HEK293T (cell line): ENCODE measurements at regions not wholly inside any gene's neighbourhood (a gene's known extent, or its start where the extent isn't known, plus 50 kb on each side); places are given as distances from the start of the nearest gene placed in this dataset.

Experiments used
- CTCF ChIA-PET: fragments of 350-600 bp; formaldehyde crosslinking; extraction: SDS; loops from one replicate; lab custom pipeline; 2021; ENCODE audit warnings: antibody characterized with exemption, inconsistent platforms; lab: Yijun Ruan, JAX
- POLR2A ChIA-PET: fragments of 350-600 bp; formaldehyde crosslinking; extraction: SDS; loops from one replicate; lab custom pipeline; 2020; ENCODE audit warnings: antibody characterized with exemption, inconsistent platforms; lab: Yijun Ruan, JAX
- DNase-seq: peaks from one replicate; pipeline ENCODE4 v3.0.0; 2012; ENCODE audit warnings: mixed read lengths; ENCODE audit errors: extremely low spot score
- ARNT ChIP-seq: fragments of 450-650 bp; IDR thresholded peaks from 2 replicates; pipeline ENCODE4 v1.6.1; 2017; ENCODE audit warnings: mild to moderate bottlenecking
- BHLHE40 ChIP-seq: fragments of 450-650 bp; IDR thresholded peaks from 2 replicates; pipeline ENCODE4 v1.6.1; 2016; ENCODE audit warnings: mild to moderate bottlenecking, moderate library complexity, borderline replicate concordance
- CTBP1 ChIP-seq: fragments of 450-650 bp; IDR thresholded peaks from 2 replicates; pipeline ENCODE4 v1.6.1; 2016; ENCODE audit warnings: borderline replicate concordance
- ELF4 ChIP-seq: fragments of 450-650 bp; IDR thresholded peaks from 2 replicates; pipeline ENCODE4 v1.6.1; 2017; ENCODE audit warnings: antibody characterized with exemption
- FOXA1 ChIP-seq: fragments of 450-650 bp; IDR thresholded peaks from 2 replicates; pipeline ENCODE4 v1.6.1; 2016; ENCODE audit warnings: mild to moderate bottlenecking
- FOXK2 ChIP-seq: fragments of 450-650 bp; IDR thresholded peaks from 2 replicates; pipeline ENCODE4 v1.6.1; 2016; ENCODE audit warnings: mild to moderate bottlenecking
- FOXM1 ChIP-seq: fragments of 450-650 bp; IDR thresholded peaks from 2 replicates; pipeline ENCODE4 v1.6.1; 2017; ENCODE audit warnings: mild to moderate bottlenecking, borderline replicate concordance
- HDGF ChIP-seq: fragments of 450-650 bp; IDR thresholded peaks from 2 replicates; pipeline ENCODE4 v1.6.1; 2017; ENCODE audit warnings: antibody characterized with exemption, borderline replicate concordance
- L3MBTL2 ChIP-seq: fragments of 450-650 bp; conservative IDR thresholded peaks from 2 replicates; pipeline ENCODE4 v1.6.1; 2016; ENCODE audit warnings: mild to moderate bottlenecking
- LEF1 ChIP-seq: fragments of 450-650 bp; IDR thresholded peaks from 2 replicates; pipeline ENCODE4 v1.6.1; 2017; ENCODE audit warnings: mild to moderate bottlenecking, borderline replicate concordance
- NFRKB ChIP-seq: fragments of 450-650 bp; IDR thresholded peaks from 2 replicates; pipeline ENCODE4 v1.6.1; 2016; ENCODE audit warnings: mild to moderate bottlenecking, moderate library complexity
- PKNOX1 ChIP-seq: fragments of 450-650 bp; IDR thresholded peaks from 2 replicates; pipeline ENCODE4 v1.6.1; 2016
- SP1 ChIP-seq: fragments of 450-650 bp; IDR thresholded peaks from 2 replicates; pipeline ENCODE4 v1.6.1; 2017
- SUZ12 ChIP-seq: fragments of 450-650 bp; IDR thresholded peaks from 2 replicates; pipeline ENCODE4 v1.6.1; 2016; ENCODE audit warnings: mild to moderate bottlenecking
- TARDBP ChIP-seq: fragments of 450-650 bp; IDR thresholded peaks from 2 replicates; pipeline ENCODE4 v1.6.1; 2016
- ZNF384 ChIP-seq: fragments of 450-650 bp; IDR thresholded peaks from 2 replicates; pipeline ENCODE4 v1.6.1; 2016

- no peak for TF ChIP-seq ARNT
- TF ChIP-seq LEF1 = no peak
- no peak for TF ChIP-seq ZNF384
- TF ChIP-seq PKNOX1 = no peak
- TF ChIP-seq SUZ12 = no peak
- no peak for TF ChIP-seq CTBP1
- no peak for TF ChIP-seq FOXK2
- DNase-seq = no peak
- CTCF ChIA-PET = no interaction called here
- POLR2A ChIA-PET = no interaction called here
Measured at GRCh38 chr4:23166407-23166806, 473.7 kb downstream of the GBA3 start.

- POLR2A ChIA-PET = no interaction called here
- TF ChIP-seq FOXK2 (no peak), FOXA1 (no peak), LEF1 (no peak), BHLHE40 (no peak), ELF4 (no peak), FOXM1 (no peak), CTBP1 (no peak), SUZ12 (no peak), ARNT (no peak), L3MBTL2 (no peak), ZNF384 (no peak), PKNOX1 (no peak), NFRKB (no peak), TARDBP (no peak)
- no peak for DNase-seq
- CTCF ChIA-PET = no interaction called here
Measured at GRCh38 chr4:23165669-23166068, 472.9 kb downstream of the GBA3 start.

GRCh38 chr4:23163647-23164436 is 471.1 kb downstream of the GBA3 start:
- TF ChIP-seq LEF1 (no peak), HDGF (no peak), ZNF384 (no peak), NFRKB (no peak), SUZ12 (no peak), FOXK2 (no peak), ARNT (no peak), PKNOX1 (no peak), BHLHE40 (no peak), FOXA1 (no peak), ELF4 (no peak), CTBP1 (no peak), L3MBTL2 (no peak), TARDBP (no peak), SP1 (no peak), FOXM1 (no peak)
- DNase-seq = no peak
- ChIA-PET POLR2A (no interaction called here), CTCF (no interaction called here)

GRCh38 chr4:23162275-23162674 is 469.5 kb downstream of the GBA3 start:
- ChIA-PET POLR2A (no interaction called here), CTCF (no interaction called here)
- no peak for TF ChIP-seq FOXM1
- no peak for TF ChIP-seq L3MBTL2
- TF ChIP-seq FOXK2 = no peak
- no peak for TF ChIP-seq TARDBP
- no peak for TF ChIP-seq CTBP1
- no peak for TF ChIP-seq ARNT
- no peak for TF ChIP-seq BHLHE40
- TF ChIP-seq NFRKB = no peak
- no peak for TF ChIP-seq HDGF
- no peak for TF ChIP-seq ELF4
- TF ChIP-seq FOXA1 = no peak
- no peak for TF ChIP-seq SUZ12
- TF ChIP-seq ZNF384 = no peak
- TF ChIP-seq SP1 = no peak
- TF ChIP-seq LEF1 = no peak
- TF ChIP-seq PKNOX1 = no peak
- no peak for DNase-seq

DNA sequence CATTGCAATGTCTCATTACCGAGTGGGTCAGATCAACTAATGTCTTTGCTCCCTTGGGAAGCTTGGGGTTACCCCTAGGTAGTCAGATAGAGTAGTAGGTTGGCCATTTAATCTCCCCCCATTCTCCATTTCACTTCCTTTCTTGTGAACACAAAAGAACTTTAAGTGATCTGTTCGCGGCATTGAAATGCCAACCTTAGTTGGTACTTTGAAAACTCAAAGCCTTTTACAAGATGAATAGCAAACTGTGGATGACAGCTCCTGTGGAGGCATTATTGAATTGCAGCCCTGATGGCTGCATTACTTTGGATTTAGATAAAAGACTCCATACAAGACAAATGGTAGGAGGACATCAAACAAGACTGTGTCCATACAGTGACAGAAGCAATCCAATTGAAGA is 469.1 kb downstream of the GBA3 start:
- POLR2A ChIA-PET = no interaction called here
- CTCF ChIA-PET = no interaction called here

More for the DNA sequence above, 469.1 kb downstream of the GBA3 start:
- TF ChIP-seq ARNT (no peak), FOXM1 (no peak), FOXK2 (no peak), CTBP1 (no peak), PKNOX1 (no peak), BHLHE40 (no peak), HDGF (no peak), NFRKB (no peak), ZNF384 (no peak)
- no peak for DNase-seq
